Smooth muscle cell (in vitro differentiated cells): ENCODE measurements at regions not wholly inside any gene's neighbourhood (a gene's known extent, or its start where the extent isn't known, plus 50 kb on each side); places are given as distances from the start of the nearest gene placed in this dataset.

ENCODE experiments used
- DNase-seq: peaks from one replicate; lab custom pipeline; 2025; ENCODE audit not compliant: unreplicated experiment; lab: John Stamatoyannopoulos, UW
- H2AFZ ChIP-seq: fragments of 200-600 bp; sonication (generic); 2 replicates; pipeline ENCODE4 v1.6.0; 2016; ENCODE audit warnings: antibody characterized with exemption, low read depth, mild to moderate bottlenecking
- H3F3A ChIP-seq: fragments of 200-600 bp; sonication (generic); 2 replicates; pipeline ENCODE4 v1.6.0; 2017; ENCODE audit warnings: antibody characterized with exemption, low read depth
- H3K27ac ChIP-seq: fragments of 200-600 bp; sonication (generic); 2 replicates; pipeline ENCODE4 v1.5.1; 2016; ENCODE audit warnings: low read depth, mild to moderate bottlenecking
- H3K27me3 ChIP-seq: fragments of 200-600 bp; sonication (generic); 2 replicates; pipeline ENCODE4 v1.6.1; 2016; ENCODE audit warnings: low read depth, mild to moderate bottlenecking
- H3K36me3 ChIP-seq: fragments of 200-600 bp; sonication (generic); 2 replicates; pipeline ENCODE4 v1.5.1; 2016; ENCODE audit warnings: low read depth
- H3K4me1 ChIP-seq: fragments of 200-600 bp; sonication (generic); 2 replicates; pipeline ENCODE4 v1.5.1; 2016; ENCODE audit warnings: low read depth
- H3K4me2 ChIP-seq: fragments of 200-600 bp; sonication (generic); 2 replicates; pipeline ENCODE4 v1.6.0; 2016; ENCODE audit warnings: mild to moderate bottlenecking
- H3K4me3 ChIP-seq: fragments of 200-600 bp; sonication (generic); 2 replicates; pipeline ENCODE4 v1.5.1; 2016; ENCODE audit warnings: mild to moderate bottlenecking
- H3K79me2 ChIP-seq: fragments of 200-600 bp; sonication (generic); 2 replicates; pipeline ENCODE4 v1.6.0; 2016; ENCODE audit warnings: low read depth, mild to moderate bottlenecking
- H3K9ac ChIP-seq: fragments of 200-600 bp; sonication (generic); 2 replicates; pipeline ENCODE4 v1.6.0; 2016; ENCODE audit warnings: low read depth
- H3K9me3 ChIP-seq: fragments of 200-600 bp; sonication (generic); replicated peaks from 2 replicates; pipeline ENCODE4 v1.5.1; 2016; ENCODE audit warnings: low read depth
- H4K20me1 ChIP-seq: fragments of 200-600 bp; sonication (generic); 2 replicates; pipeline ENCODE4 v1.6.0; 2016; ENCODE audit warnings: low read depth
- CTCF ChIP-seq: fragments of 200-600 bp; sonication (generic); IDR thresholded peaks from 2 replicates; pipeline ENCODE4 v1.5.1; 2017; ENCODE audit warnings: borderline replicate concordance, mild to moderate bottlenecking, antibody characterized with exemption; ENCODE audit not compliant: insufficient read depth, poor library complexity, severe bottlenecking
- WGBS: methylation state at CpG from one replicate; pipeline ENCODE4 v1.1.7; 2016; ENCODE audit warnings: low lambda C conversion rate; 5-methylcytosine and 5-hydroxymethylcytosine counted together

DNA sequence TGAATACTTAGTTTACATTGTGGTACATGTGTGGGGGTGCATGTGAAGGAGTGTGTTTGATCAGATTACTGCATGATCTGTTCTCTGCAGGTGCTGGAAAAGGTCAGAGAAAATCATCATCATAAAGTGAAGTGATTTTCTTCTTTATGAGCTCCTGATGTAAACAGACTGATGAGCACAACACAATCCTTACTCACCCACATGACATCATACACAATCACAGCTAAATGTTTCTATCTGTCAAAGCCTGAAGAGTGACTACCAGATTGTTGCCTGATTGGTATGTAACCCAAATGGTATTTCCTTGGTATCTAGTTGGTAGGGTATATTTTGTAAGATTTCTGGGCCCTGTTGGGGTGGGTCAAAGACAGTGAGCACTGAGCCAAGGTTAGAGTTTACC, 270.8 kb downstream of the FOXG1 start:
- Histone ChIP-seq H3F3A (no peaks in the 10 kb centered on the region), H3K9ac (no peak overlapping the region), H3K4me3 (no peak overlapping the region), H3K27ac (no peak overlapping the region), H3K36me3 (no peaks in the 10 kb centered on the region), H2AFZ (no peak overlapping the region), H3K27me3 (no peaks in the 10 kb centered on the region), H3K79me2 (no peaks in the 10 kb centered on the region), H3K9me3 (no peaks in the 10 kb centered on the region), H3K4me2 (no peak overlapping the region), H4K20me1 (no peaks in the 10 kb centered on the region), H3K4me1 (no peaks in the 10 kb centered on the region)
- no peak for DNase-seq
- no peak for TF ChIP-seq CTCF

GRCh38 chr14:29039171-29039570, 272.6 kb downstream of the FOXG1 start:
- H3K4me1 ChIP-seq: no peaks in the 10 kb centered on the region
- no peaks in the 10 kb centered on the region for H4K20me1 ChIP-seq
- H3K9me3 ChIP-seq: no peaks in the 10 kb centered on the region
- no peaks in the 10 kb centered on the region for H3K36me3 ChIP-seq
- H3K79me2 ChIP-seq: no peaks in the 10 kb centered on the region
- WGBS: 56% methylated on average over 2 of the region's 2 CpGs
- no peak for TF ChIP-seq CTCF
- H3K4me2 ChIP-seq: no peak overlapping the region
- no peak overlapping the region for H3K4me3 ChIP-seq
- no peaks in the 10 kb centered on the region for H3K27me3 ChIP-seq
- no peak overlapping the region for H3K27ac ChIP-seq
- H2AFZ ChIP-seq: no peak overlapping the region
- no peak for DNase-seq
- no peaks in the 10 kb centered on the region for H3F3A ChIP-seq
- no peak overlapping the region for H3K9ac ChIP-seq

DNA sequence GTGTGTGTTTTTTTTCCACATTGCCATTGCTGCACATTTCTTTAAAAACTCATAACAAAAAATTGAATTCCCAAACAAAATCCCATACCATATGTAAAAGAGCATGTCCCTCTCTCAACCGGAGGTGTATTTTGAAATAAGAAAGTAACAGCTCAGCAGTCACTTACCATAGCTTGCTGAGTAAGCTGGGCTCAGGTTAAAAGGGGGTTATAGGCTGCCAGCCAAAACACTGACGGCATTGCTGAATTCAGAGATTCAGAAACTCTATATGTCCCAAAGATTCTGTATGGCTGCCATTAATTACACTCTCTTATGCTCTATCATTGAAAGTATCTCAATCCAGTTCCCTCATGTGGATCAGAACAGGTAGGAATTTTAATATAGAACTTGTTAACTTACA, 276.0 kb downstream of the FOXG1 start:
- H3F3A ChIP-seq: no peaks in the 10 kb centered on the region
- H3K36me3 ChIP-seq: no peaks in the 10 kb centered on the region
- H3K4me1 ChIP-seq: no peaks in the 10 kb centered on the region
- DNase-seq: no peak
- H3K79me2 ChIP-seq: no peaks in the 10 kb centered on the region
- no peak overlapping the region for H3K4me3 ChIP-seq
- no peak for TF ChIP-seq CTCF
- H3K4me2 ChIP-seq: no peak overlapping the region
- no peak overlapping the region for H3K27ac ChIP-seq
- H3K9ac ChIP-seq: no peak overlapping the region
- no peaks in the 10 kb centered on the region for H3K27me3 ChIP-seq
- H2AFZ ChIP-seq: no peak overlapping the region
- no peaks in the 10 kb centered on the region for H4K20me1 ChIP-seq
- no peaks in the 10 kb centered on the region for H3K9me3 ChIP-seq
- WGBS: 84% methylated on average over 2 of the region's 2 CpGs

- Histone ChIP-seq H3K9me3 (no peaks in the 10 kb centered on the region), H3K4me1 (no peaks in the 10 kb centered on the region), H3K27me3 (no peaks in the 10 kb centered on the region), H3K27ac (no peak overlapping the region), H2AFZ (no peak overlapping the region), H4K20me1 (no peaks in the 10 kb centered on the region), H3K4me3 (no peak overlapping the region), H3F3A (no peaks in the 10 kb centered on the region), H3K4me2 (no peak overlapping the region), H3K79me2 (no peaks in the 10 kb centered on the region), H3K9ac (no peak overlapping the region), H3K36me3 (no peaks in the 10 kb centered on the region)
- no peak for DNase-seq
- no peak for TF ChIP-seq CTCF
- 90% methylated on average over 2 of the region's 2 CpGs for WGBS
Observed at GRCh38 chr14:29043737-29044136, 277.1 kb downstream of the FOXG1 start.
